HG02759 (cell line): ENCODE measurements at regions not wholly inside any gene's neighbourhood (a gene's known extent, or its start where the extent isn't known, plus 50 kb on each side); places are given as distances from the start of the nearest gene placed in this dataset.

Experiments
- ATAC-seq: cut with Tn5 transposase; IDR thresholded peaks from one replicate; pipeline ENCODE4 v1.9.1; 2021; ENCODE audit warnings: mild to moderate bottlenecking, moderate library complexity; ENCODE audit not compliant: unreplicated experiment

GRCh38 chr21:40901691-40902090 lies 54.7 kb upstream of the DSCAM start:
- no peak for ATAC-seq

DNA sequence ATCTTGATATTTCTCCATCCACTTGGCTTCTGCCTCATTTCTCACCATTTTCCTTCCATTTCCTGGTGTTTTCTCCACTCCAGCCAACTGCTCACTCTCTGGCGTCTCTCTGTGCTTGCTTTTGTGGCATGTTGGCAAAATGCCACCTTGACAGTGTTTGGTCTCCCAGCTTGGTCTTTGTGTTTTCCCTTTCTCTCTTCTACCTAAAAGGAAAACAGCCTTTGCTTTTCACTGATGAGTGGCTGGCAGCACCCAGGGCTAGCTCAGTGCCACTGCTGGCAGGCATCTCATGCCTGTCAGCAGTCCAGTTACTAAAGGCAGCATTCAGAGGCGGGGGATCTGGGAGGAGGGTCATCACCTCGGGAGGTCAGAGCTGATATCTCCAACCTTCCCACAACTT lies 55.3 kb upstream of the DSCAM start:
- no peak for ATAC-seq

DNA sequence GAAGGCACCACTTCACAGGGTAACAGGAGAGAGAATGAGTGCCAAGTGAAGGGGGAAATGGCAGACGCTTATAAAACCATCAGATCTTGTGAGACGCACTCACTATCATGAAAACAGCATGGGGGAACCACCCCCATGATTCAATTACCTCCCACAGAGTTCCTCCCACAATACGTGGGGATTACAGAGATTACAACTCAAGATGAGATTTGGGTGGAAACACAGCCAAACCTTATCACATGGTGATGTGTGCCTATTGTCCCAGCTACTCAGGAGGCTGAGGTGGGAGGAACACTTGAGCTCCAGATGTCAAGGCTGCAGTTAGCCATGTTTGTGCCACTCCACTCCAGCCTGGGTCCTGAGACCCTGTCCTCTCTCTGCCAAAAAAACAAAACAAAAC lies 56.0 kb upstream of the DSCAM start:
- ATAC-seq: no peak

- no peak for ATAC-seq
These were observed 58.3 kb upstream of the DSCAM start for GRCh38 chr21:40905251-40905650.

DNA sequence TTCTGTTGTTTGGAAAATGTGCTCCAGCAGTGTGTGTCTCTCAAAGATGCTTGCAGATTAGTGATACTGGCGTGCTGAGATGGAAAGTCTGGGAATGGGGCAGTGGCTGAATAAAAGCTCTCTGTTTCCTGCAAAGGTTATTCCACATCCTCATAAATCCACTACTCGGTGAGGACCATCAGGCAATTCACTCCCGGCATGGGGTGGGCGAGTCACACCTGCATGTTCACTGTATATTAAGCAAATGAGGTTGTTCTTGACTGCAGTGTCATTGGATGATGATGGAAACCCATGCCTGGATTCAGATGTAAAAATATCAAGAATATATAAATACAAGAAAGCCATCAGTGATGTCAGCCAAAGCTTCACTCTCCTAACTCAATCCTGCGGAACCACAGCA lies 65.4 kb upstream of the DSCAM start:
- ATAC-seq: no peak

DNA sequence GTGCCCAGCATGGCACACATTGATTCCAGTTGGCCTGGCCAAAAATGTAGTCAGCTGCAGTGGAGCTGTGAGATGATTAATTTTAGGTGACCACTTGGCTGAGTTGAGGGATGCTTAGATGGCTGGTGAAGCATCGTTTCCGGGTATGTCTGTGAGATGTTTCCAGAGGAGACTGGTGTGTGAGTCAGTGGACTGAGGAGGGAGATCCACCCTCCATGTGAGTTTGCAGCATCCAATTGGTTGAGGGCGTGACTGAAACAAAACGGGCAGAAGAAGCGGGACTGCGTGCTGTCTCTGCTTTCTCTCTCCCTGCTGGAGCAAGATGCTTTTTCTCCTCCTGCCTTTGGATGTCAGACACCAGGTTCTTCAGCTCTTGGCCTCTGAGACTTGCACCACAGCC lies 68.2 kb upstream of the DSCAM start:
- ATAC-seq: no peak

GRCh38 chr21:40923407-40923806 lies 76.4 kb upstream of the DSCAM start:
- no peak for ATAC-seq

DNA sequence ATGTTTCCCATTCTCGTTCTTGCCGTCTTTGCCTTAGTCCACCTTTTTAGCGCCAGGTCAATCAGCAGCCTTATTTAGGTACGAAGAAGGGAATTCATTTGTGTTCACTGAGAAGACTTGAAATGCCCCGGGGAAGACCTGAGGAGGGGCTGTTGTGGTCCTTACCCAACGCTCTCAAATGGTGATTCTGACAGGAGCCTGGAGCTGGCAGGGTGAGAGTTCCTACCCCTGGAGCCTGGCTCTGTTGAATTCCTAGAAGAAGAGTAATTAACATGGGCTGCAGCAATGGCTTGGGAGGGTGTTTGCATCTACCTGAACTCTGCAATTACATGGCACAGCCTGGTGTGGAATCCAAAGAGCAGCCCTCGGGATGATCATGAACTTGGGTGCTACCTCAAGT lies 76.9 kb upstream of the DSCAM start:
- no peak for ATAC-seq

- ATAC-seq: no peak
These were observed 77.7 kb upstream of the DSCAM start for GRCh38 chr21:40924641-40925040.

- no peak for ATAC-seq
These were observed 79.3 kb upstream of the DSCAM start for GRCh38 chr21:40926238-40926637.

DNA sequence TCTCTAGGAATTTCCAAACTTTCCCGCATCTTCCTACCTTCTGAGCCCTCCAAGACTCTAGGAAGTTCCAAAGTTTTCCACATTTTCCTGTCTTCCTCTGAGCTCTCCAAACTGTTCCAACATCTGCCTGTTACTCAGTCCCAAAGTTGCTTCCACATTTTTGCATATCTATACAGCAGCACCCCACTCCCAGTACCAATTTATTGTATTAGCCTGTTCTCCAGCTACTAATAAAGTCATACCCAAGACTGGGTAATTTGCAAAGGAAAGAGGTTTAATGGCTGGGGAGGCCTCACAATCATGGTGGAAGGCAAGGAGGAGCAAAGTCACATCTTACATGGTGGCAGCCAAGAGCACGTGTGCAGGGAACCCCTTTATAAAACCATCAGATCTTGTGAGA lies 82.9 kb upstream of the DSCAM start:
- no peak for ATAC-seq

GRCh38 chr21:40931197-40931596 lies 84.2 kb upstream of the DSCAM start:
- ATAC-seq: no peak

- ATAC-seq: no peak
These were observed 89.2 kb upstream of the DSCAM start for GRCh38 chr21:40936178-40936577.

- ATAC-seq: no peak
These were observed 89.9 kb upstream of the DSCAM start for GRCh38 chr21:40936771-40937261.

DNA sequence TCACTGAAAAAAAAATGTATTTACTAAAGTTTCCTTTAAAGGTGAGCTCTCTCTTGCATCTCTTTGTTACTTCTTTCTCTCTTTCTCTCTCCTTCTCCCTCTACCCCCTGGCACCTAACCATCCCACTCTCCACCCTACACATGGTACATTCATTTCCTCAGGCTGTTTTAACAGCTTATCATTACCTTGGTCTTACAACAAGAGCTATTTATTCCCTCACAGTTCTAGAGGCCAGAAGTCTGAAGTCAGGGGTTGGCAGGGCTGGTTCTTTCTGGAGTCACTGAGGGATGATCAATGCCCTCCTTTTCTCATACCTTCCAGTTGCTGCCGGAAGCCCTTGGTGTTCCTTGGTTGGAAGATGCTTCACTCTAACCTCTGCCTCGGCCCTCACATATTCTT lies 91.1 kb upstream of the DSCAM start:
- no peak for ATAC-seq

GRCh38 chr21:40938611-40939010 lies 91.7 kb upstream of the DSCAM start:
- ATAC-seq: no peak

- ATAC-seq: no peak
These were observed 100.8 kb upstream of the DSCAM start for GRCh38 chr21:40947713-40948112.

- no peak for ATAC-seq
These were observed 104.0 kb upstream of the DSCAM start for GRCh38 chr21:40950970-40951369.

DNA sequence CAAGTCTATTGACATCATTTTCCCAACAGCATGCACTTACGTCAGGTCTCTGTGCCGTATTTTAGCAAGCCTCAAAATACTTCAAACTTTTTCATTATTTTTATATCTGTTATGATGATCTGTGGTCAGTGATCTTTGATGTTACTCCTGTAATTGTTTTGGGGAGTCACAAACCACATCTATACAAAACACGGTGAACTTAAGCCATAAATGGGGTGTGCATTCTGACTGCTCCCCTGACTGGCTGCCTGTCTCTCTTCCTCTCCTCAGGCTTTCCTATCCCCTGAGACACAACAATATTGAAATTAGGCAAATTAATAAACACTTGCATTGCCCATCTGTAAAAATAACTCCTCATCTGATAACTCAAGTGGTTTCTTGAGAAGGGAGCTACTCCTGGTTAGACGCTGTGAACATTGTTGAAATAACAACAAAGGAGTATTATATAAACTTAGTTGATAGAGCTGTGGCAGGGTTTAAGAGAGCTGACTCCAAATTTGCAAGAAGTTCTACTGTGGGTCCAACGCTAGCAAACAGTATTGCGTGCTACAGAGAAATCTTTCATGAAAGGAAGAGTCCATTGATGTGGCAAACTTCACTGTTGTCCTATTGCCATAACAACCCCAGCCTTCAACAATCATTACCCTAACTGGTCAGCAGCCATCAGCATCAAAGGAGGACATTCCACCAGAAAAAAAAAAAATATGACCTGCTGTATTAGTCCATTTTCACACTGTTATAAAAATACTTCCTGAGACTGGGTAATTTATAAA lies 105.8 kb upstream of the DSCAM start:
- ATAC-seq: no peak

DNA sequence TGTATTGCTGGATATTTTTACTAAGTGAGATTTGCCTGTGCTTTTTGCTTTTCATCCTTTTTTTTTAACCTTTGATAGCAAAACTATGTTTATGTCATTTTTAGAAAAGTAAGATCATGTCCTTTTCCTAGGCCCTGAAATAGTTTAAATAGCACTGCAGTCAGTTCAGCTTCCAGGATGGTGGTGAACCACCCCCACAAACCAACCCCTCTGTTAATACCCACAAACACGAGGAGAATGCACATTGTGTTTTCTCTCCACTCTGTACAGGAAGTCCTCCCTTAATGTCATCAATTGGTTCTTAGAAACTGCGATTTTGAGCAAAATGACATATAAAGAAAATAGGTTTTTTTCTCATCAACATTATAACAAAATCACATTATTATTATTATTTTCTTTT lies 117.7 kb upstream of the DSCAM start:
- ATAC-seq: no peak

GRCh38 chr21:40967771-40968170 lies 120.8 kb upstream of the DSCAM start:
- no peak for ATAC-seq

- no peak for ATAC-seq
These were observed 125.2 kb upstream of the DSCAM start for GRCh38 chr21:40972151-40972550.
